K562 (cell line): ENCODE measurements at regions not wholly inside any gene's neighbourhood (a gene's known extent, or its start where the extent isn't known, plus 50 kb on each side); places are given as distances from the start of the nearest gene placed in this dataset.

Source experiments
- ATAC-seq: fragments of 200-7000 bp; cut with Tn5 transposase; 3 replicates; pipeline ENCODE4 v1.9.1; 2020; ENCODE audit warnings: moderate library complexity
- BruUV-seq: library from RNA; stranded (reverse); fragments of 400-500 nt; replicated peaks from 2 replicates; lab custom pipeline; 2021; lab: Mats Ljungman, UMichigan
- CTCF ChIA-PET: fragments of 300-600 bp; formaldehyde crosslinking; extraction: SDS; loops from one replicate; lab custom pipeline; 2021; ENCODE audit warnings: low intra/inter-chr PET ratio; lab: Yijun Ruan, JAX
- POLR2A ChIA-PET: fragments of 300-600, 350-650 bp; sonication (Branson Sonifier 250); formaldehyde crosslinking; extraction: SDS; loops from one replicate; lab custom pipeline; 2021; ENCODE audit warnings: antibody characterized with exemption, inconsistent platforms; lab: Yijun Ruan, JAX
- DNase-seq, 4 experiments: peaks; one replicate each; pipeline versions ENCODE4 v3.0.0 to v3.0.0-alpha.2; 2011 to 2018; ENCODE audit warnings: low spot score in 3 of 4, mixed read lengths in 3 of 4; ENCODE audit errors: extremely low read depth in 1 of 4
- FAIRE-seq: peaks from 2 replicates; lab custom pipeline; 2011; peaks lifted over from hg19 to GRCh38; lab: Jason Lieb, UNC
- H2AFZ ChIP-seq: 2 replicates; pipeline ENCODE4 v1.6.0; 2011; ENCODE audit warnings: low read depth, low read length, control low read depth, inconsistent platforms
- H3K27ac ChIP-seq: fragments of 200-600 bp; 3 replicates; pipeline ENCODE4 v1.8.0; 2011; ENCODE audit warnings: low read depth, mild to moderate bottlenecking, control low read depth, inconsistent platforms, low read length, moderate library complexity, mixed read lengths; ENCODE audit errors: extremely low read depth
- H3K27me3 ChIP-seq, 2 experiments: fragments of 300-600 bp in 1 of 2; 2 replicates in 1 of 2; 3 replicates in 1 of 2; pipeline versions ENCODE4 v1.6.0 to v1.8.0; 2011; ENCODE audit warnings: inconsistent platforms in 2 of 2, low read length in 2 of 2, mild to moderate bottlenecking in 1 of 2, mixed read lengths in 1 of 2, moderate library complexity in 1 of 2; ENCODE audit not compliant: control insufficient read depth in 2 of 2, insufficient read depth in 2 of 2
- H3K36me3 ChIP-seq: fragments of 300-600 bp; 3 replicates; pipeline ENCODE4 v1.8.0; 2011; ENCODE audit warnings: mild to moderate bottlenecking, low read length, inconsistent platforms; ENCODE audit not compliant: control insufficient read depth, insufficient read depth
- H3K4me1 ChIP-seq, 2 experiments: fragments of 200-600 bp in 1 of 2; replicated peaks in 1 of 2; 2 replicates in 1 of 2; 3 replicates in 1 of 2; pipeline versions ENCODE4 v1.5.1 to v1.8.0; 2011; ENCODE audit warnings: inconsistent platforms in 2 of 2, low read length in 2 of 2, mild to moderate bottlenecking in 1 of 2, mixed read lengths in 1 of 2, moderate library complexity in 1 of 2; ENCODE audit not compliant: control insufficient read depth in 2 of 2, insufficient read depth in 2 of 2
- H3K4me2 ChIP-seq: 2 replicates; pipeline ENCODE4 v1.6.1; 2011; ENCODE audit warnings: low read length, control low read depth, inconsistent platforms, mixed read lengths; ENCODE audit not compliant: insufficient read depth
- H3K4me3 ChIP-seq: fragments of 200-600 bp; sonication (generic), shearing (Covaris generic); 2 replicates; pipeline ENCODE4 v1.5.1; 2016; ENCODE audit warnings: control low read depth, inconsistent platforms
- H3K79me2 ChIP-seq: fragments of 200-600 bp; 3 replicates; pipeline ENCODE4 v1.8.0; 2011; ENCODE audit warnings: low read length, inconsistent platforms; ENCODE audit not compliant: control insufficient read depth, insufficient read depth
- H3K9ac ChIP-seq, 2 experiments: 2 replicates each; pipeline versions ENCODE4 v1.6.0 to v1.6.1; 2011; ENCODE audit warnings: low read depth in 2 of 2, low read length in 2 of 2, control low read depth in 1 of 2, inconsistent platforms in 1 of 2, mild to moderate bottlenecking in 1 of 2, mixed read lengths in 1 of 2; ENCODE audit not compliant: insufficient read depth in 1 of 2
- H3K9me1 ChIP-seq: one replicate; pipeline ENCODE4 v1.6.0; 2011; ENCODE audit warnings: inconsistent platforms, mild to moderate bottlenecking, low read length, moderate library complexity; ENCODE audit not compliant: control insufficient read depth, insufficient read depth
- H3K9me3 ChIP-seq: replicated peaks from 2 replicates; pipeline ENCODE4 v1.5.1; 2011; ENCODE audit warnings: low read depth, low read length, inconsistent platforms; ENCODE audit not compliant: control insufficient read depth, insufficient read depth
- H4K20me1 ChIP-seq: replicated peaks from 2 replicates; pipeline ENCODE4 v1.6.1; 2011; ENCODE audit warnings: low read length, inconsistent platforms, mixed read lengths; ENCODE audit not compliant: control insufficient read depth, insufficient read depth
- CBX8 ChIP-seq: fragments of 200-600 bp; sonication (generic); IDR thresholded peaks from 2 replicates; pipeline ENCODE4 v1.6.1; 2012; ENCODE audit warnings: borderline replicate concordance, mixed run types, low read depth, mild to moderate bottlenecking, moderate library complexity, mixed read lengths, low read length, control low read depth, inconsistent platforms; ENCODE audit not compliant: poor library complexity, severe bottlenecking; ENCODE audit errors: extremely low read depth
- CHAMP1 ChIP-seq: fragments of 450-650 bp; IDR thresholded peaks from 2 replicates; pipeline ENCODE4 v1.6.1; 2016; ENCODE audit warnings: mild to moderate bottlenecking
- ESRRB ChIP-seq: fragments of 250-450 bp; sonication (Bioruptor Pico); IDR thresholded peaks from 2 replicates; pipeline ENCODE4 v1.5.0; 2020; ENCODE audit warnings: mild to moderate bottlenecking, moderate library complexity, borderline replicate concordance
- GATA2 ChIP-seq: sonication (generic); formaldehyde crosslinking; IDR thresholded peaks from 2 replicates; pipeline ENCODE4 v1.4.0; 2020; ENCODE audit warnings: mild to moderate bottlenecking, missing genetic modification reagents
- PML ChIP-seq: IDR thresholded peaks from 2 replicates; pipeline ENCODE4 v1.6.1; 2012; ENCODE audit warnings: low read length, inconsistent platforms
- PPARD ChIP-seq: fragments of 250-450 bp; sonication (Bioruptor Pico); IDR thresholded peaks from 2 replicates; pipeline ENCODE4 v1.8.0; 2022; ENCODE audit warnings: inconsistent platforms, mild to moderate bottlenecking, moderate library complexity
- SMARCB1 ChIP-seq: IDR thresholded peaks from 2 replicates; pipeline ENCODE4 v1.6.1; 2011; ENCODE audit warnings: improper control_type of control experiment, low read depth; ENCODE audit not compliant: insufficient read length
- STAG1 ChIP-seq: sonication (generic); formaldehyde crosslinking; IDR thresholded peaks from 2 replicates; pipeline ENCODE4 v1.5.0; 2020; ENCODE audit warnings: missing genetic modification reagents, borderline replicate concordance
- ZFP1 ChIP-seq: fragments of 450-650 bp; formaldehyde crosslinking; IDR thresholded peaks from 2 replicates; pipeline ENCODE4 v1.4.0; 2020; ENCODE audit warnings: mild to moderate bottlenecking, mixed read lengths
- ZNF263 ChIP-seq: sonication (generic); formaldehyde crosslinking; IDR thresholded peaks from 2 replicates; pipeline ENCODE4 v1.8.0; 2022; ENCODE audit warnings: mild to moderate bottlenecking, missing genetic modification reagents, borderline replicate concordance
- ZNF589 ChIP-seq: fragments of 200-800 bp; sonication (Bioruptor generic); IDR thresholded peaks from 2 replicates; pipeline ENCODE4 v1.6.1; 2016; ENCODE audit warnings: low read depth, missing genetic modification characterization, missing compliant biosample characterization
- WGBS: fragments of 100-300 bp; shearing (Covaris generic); methylation state at CpG from one replicate; pipeline ENCODE4 v1.1.6; 2016; ENCODE audit warnings: low coverage, mixed read lengths; ENCODE audit not compliant: insufficient coverage; ENCODE audit errors: missing lambda C conversion rate; 5-methylcytosine and 5-hydroxymethylcytosine counted together
- in situ Hi-C: fragments of 300-500 bp; cut with MboI; formaldehyde crosslinking; loops from 4 replicates; pipeline ENCODE4 v1.15.0; 2018; ENCODE audit warnings: inconsistent platforms, mixed read lengths
- intact Hi-C: fragments of 100-400 bp; cut with micrococcal nuclease; formaldehyde crosslinking; loops from 2 replicates; pipeline ENCODE4 v1.14.2; 2022
- TF ChIP-seq, protein P1 (sequence below), 2 experiments: fragments of 450-650 bp in 1 of 2; sonication (generic) in 1 of 2; formaldehyde crosslinking in 1 of 2; IDR thresholded peaks; 2 replicates each; pipeline versions ENCODE4 v1.7.1 to v1.9.0; 2016 to 2022; ENCODE audit warnings: inconsistent platforms in 1 of 2, mild to moderate bottlenecking in 1 of 2, missing genetic modification reagents in 1 of 2

DNA sequence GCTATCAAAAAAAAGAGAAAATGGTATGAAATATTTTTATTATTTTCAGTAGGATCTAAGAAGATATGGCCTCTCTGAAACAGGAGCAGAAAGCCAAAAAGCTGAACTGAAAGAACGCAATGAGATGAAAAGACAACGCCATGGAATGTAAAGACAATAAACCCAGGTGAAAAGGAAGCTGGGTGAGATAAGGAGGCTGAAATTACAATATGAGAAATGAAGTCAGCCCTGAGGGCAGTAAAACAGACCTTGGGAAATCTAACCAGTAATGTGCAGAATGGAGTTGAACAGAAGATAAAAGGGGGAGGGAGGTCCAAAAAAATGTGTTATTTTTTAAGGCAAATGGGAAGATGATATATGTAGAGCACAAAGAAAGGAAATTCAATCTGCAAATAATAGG is 265.3 kb downstream of the ENC1 start:
- DNase-seq (no peak), ATAC-seq (no peak), FAIRE-seq (no peak)
- no peaks in the 10 kb centered on the region for H3K9me1 ChIP-seq
- no peaks in the 10 kb centered on the region for H4K20me1 ChIP-seq
- H3K27me3 ChIP-seq: peaks cover 0 to under 1% of the 10 kb centered on the region in 2 experiments; a peak in 2 of 5 replicates
- ChIA-PET CTCF (no interaction called here), POLR2A (no interaction called here)
- no peaks in the 10 kb centered on the region for H3K4me1 ChIP-seq
- H3K9me3 ChIP-seq: no peaks in the 10 kb centered on the region
- intact Hi-C loops (no loop called here), in situ Hi-C loops (no loop called here)
- no peaks in the 10 kb centered on the region for H3K36me3 ChIP-seq
- BruUV-seq: no TSS peak
- no peak overlapping the region for H3K9ac ChIP-seq
- no peak overlapping the region for H2AFZ ChIP-seq
- H3K4me2 ChIP-seq: no peak overlapping the region
- no peaks in the 10 kb centered on the region for H3K79me2 ChIP-seq
- no peak overlapping the region for H3K27ac ChIP-seq
- WGBS: 3% methylated on average over 2 of the region's 2 CpGs
- H3K4me3 ChIP-seq: no peak overlapping the region
- TF ChIP-seq PPARD (CRISPR knock-in tag) (no peak), ZNF263 (CRISPR knock-in tag) (no peak), ESRRB (CRISPR knock-in tag) (no peak), ZNF589 (CRISPR knock-in tag) (no peak), CBX8 (no peak), CHAMP1 (no peak), GATA2 (CRISPR knock-in tag) (no peak), STAG1 (no peak), ZFP1 (CRISPR knock-in tag) (no peak), SMARCB1 (no peak), PML (no peak)
- TF ChIP-seq, protein P1, sequence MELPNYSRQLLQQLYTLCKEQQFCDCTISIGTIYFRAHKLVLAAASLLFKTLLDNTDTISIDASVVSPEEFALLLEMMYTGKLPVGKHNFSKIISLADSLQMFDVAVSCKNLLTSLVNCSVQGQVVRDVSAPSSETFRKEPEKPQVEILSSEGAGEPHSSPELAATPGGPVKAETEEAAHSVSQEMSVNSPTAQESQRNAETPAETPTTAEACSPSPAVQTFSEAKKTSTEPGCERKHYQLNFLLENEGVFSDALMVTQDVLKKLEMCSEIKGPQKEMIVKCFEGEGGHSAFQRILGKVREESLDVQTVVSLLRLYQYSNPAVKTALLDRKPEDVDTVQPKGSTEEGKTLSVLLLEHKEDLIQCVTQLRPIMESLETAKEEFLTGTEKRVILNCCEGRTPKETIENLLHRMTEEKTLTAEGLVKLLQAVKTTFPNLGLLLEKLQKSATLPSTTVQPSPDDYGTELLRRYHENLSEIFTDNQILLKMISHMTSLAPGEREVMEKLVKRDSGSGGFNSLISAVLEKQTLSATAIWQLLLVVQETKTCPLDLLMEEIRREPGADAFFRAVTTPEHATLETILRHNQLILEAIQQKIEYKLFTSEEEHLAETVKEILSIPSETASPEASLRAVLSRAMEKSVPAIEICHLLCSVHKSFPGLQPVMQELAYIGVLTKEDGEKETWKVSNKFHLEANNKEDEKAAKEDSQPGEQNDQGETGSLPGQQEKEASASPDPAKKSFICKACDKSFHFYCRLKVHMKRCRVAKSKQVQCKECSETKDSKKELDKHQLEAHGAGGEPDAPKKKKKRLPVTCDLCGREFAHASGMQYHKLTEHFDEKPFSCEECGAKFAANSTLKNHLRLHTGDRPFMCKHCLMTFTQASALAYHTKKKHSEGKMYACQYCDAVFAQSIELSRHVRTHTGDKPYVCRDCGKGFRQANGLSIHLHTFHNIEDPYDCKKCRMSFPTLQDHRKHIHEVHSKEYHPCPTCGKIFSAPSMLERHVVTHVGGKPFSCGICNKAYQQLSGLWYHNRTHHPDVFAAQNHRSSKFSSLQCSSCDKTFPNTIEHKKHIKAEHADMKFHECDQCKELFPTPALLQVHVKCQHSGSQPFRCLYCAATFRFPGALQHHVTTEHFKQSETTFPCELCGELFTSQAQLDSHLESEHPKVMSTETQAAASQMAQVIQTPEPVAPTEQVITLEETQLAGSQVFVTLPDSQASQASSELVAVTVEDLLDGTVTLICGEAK (IDR thresholded peaks at IDR 0.05): no peak
- TF ChIP-seq, protein P1 (CRISPR knock-in tag; IDR thresholded peaks at IDR 0.05): no peak
